ENCODE measurements at regions not wholly inside any gene's neighbourhood (a gene's known extent, or its start where the extent isn't known, plus 50 kb on each side); places are given as distances from the start of the nearest gene placed in this dataset.

GRCh38 chr17:12342609-12343435 is 322.1 kb downstream of the MAP2K4 start (continued):
- TF ChIP-seq MLLT1 (IDR thresholded peaks at IDR 0.05) (no peak), ZBED1 (IDR thresholded peaks at IDR 0.05; ENCODE audit: borderline replicate concordance) (no peak)

- Histone ChIP-seq H3K9ac (ENCODE audit: control insufficient read depth, insufficient read depth, low read length) (no peak overlapping the region), H3K4me1 (ENCODE audit: control insufficient read depth, insufficient read depth, low read length) (no peaks in the 10 kb centered on the region), H3K27me3 (replicated peaks in 1 of 2; ENCODE audit: control insufficient read depth in 2 of 2, insufficient read depth in 2 of 2, low read length in 1 of 2) (no peaks in the 10 kb centered on the region), H3K27ac (ENCODE audit: control insufficient read depth, insufficient read depth) (no peak overlapping the region), H3K79me2 (ENCODE audit: control insufficient read depth, insufficient read depth, low read length) (no peaks in the 10 kb centered on the region), H3K4me2 (ENCODE audit: control insufficient read depth, insufficient read depth) (no peak overlapping the region), H3K9me3 (replicated peaks; ENCODE audit: control insufficient read depth, insufficient read depth, low read length) (no peaks in the 10 kb centered on the region; the same call in 2 of the 3 replicates), H3K4me3 (no peak overlapping the region), H3K36me3 (ENCODE audit: control insufficient read depth in 2 of 2, insufficient read depth in 2 of 2, low read length in 1 of 2) (no peaks in the 10 kb centered on the region), H4K20me1 (ENCODE audit: control insufficient read depth, insufficient read depth) (no peaks in the 10 kb centered on the region), H2AFZ (ENCODE audit: control insufficient read depth, low read depth, low read length) (no peak overlapping the region)
- ChIA-PET POLR2A (interaction anchor here (0.7 kb wide), 1 partner anchor 101 kb away, joined by 4 read pairs; no protein-coding TSS in a partner anchor), CTCF (interaction anchor here (1.4 kb wide), 1 partner anchor 393 kb away, joined by 6 read pairs; no protein-coding TSS in a partner anchor), RAD21 (ENCODE audit: unreplicated experiment) (no interaction called here), SMC1A (ENCODE audit: uncharacterized antibody, unreplicated experiment) (interaction anchor here (1.4 kb wide), 1 partner anchor 91 kb away, joined by 4 read pairs; no protein-coding TSS in a partner anchor)
- intact Hi-C loops (cut with micrococcal nuclease; ENCODE audit: unreplicated experiment): no loop called here
- BruUV-seq (replicated peaks): no TSS peak
- TF ChIP-seq CEBPB (IDR thresholded peaks at IDR 0.05; ENCODE audit: borderline replicate concordance in 1 of 2, low read depth in 2 of 2, low read length in 2 of 2) (no peak), SP1 (IDR thresholded peaks at IDR 0.05; ENCODE audit: low read depth, low read length) (no peak), SUPT20H (IDR thresholded peaks at IDR 0.05; ENCODE audit: borderline replicate concordance, control insufficient read depth, low read depth, low read length) (no peak), STAT3 (IDR thresholded peaks at IDR 0.05; ENCODE audit: low read depth, low read length) (no peak), PKNOX1 (IDR thresholded peaks at IDR 0.05) (no peak), ZZZ3 (IDR thresholded peaks at IDR 0.05; ENCODE audit: control insufficient read depth, insufficient read length, low read depth) (no peak), USF1 (IDR thresholded peaks at IDR 0.05; ENCODE audit: borderline replicate concordance, extremely low read length, insufficient read depth, low read depth, low read length) (no peak), TARDBP (IDR thresholded peaks at IDR 0.05; ENCODE audit: borderline replicate concordance) (no peak), NBN (IDR thresholded peaks at IDR 0.05) (no peak), SKIL (IDR thresholded peaks at IDR 0.05; ENCODE audit: low read depth, poor library complexity, severe bottlenecking) (no peak)
- WGBS (ENCODE audit: insufficient coverage, insufficient replicate concordance, low lambda C conversion rate, missing lambda C conversion rate): 5% methylated on average over 2 of the region's 2 CpGs
- in situ Hi-C loops (cut with MboI): loop anchor here (10.0 kb wide), 1 partner anchor 316 kb away; the partner anchor contains the start of gene MYOCD
- DNase-seq (ENCODE audit: low read depth, low spot score) (no peak), FAIRE-seq (no peak), ATAC-seq (no peak)
These were observed 317.2 kb upstream of the MYOCD start for GRCh38 chr17:12348476-12348875.

Measured in GM12878 (cell line).